CD4-positive, alpha-beta T cell treated with Interleukin-6 for 4 hours (primary cell): ENCODE measurements at regions not wholly inside any gene's neighbourhood (a gene's known extent, or its start where the extent isn't known, plus 50 kb on each side); places are given as distances from the start of the nearest gene placed in this dataset.
"Not testable (repeated sequence)": the region's sequence is repeated elsewhere in the genome, so short reads cannot be mapped to it uniquely, and the experiment has no call there.

ENCODE experiments used
- DNase-seq: peaks from one replicate; pipeline ENCODE4 v3.0.0-alpha.2; 2020; ENCODE audit warnings: mixed read lengths

DNA sequence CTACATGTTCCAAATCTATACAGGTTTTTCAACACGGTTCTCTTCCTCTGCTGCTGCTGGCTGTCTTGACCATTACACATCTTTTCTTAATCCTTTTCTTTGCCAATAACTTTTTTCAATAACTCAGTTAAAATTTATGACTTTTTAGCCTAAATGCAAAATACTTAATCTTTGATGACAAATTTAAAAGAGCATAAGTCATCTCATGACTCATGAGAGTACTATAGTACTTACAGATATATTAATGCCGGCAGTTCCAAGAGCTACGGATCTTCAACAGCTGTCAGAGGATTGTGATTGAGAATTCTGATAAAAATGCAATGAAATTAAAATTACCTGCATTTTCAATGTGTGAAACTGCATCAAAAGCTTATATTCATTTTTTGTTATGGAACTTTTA lies 105.5 kb downstream of the KPNA2 start:
- no peak for DNase-seq

DNA sequence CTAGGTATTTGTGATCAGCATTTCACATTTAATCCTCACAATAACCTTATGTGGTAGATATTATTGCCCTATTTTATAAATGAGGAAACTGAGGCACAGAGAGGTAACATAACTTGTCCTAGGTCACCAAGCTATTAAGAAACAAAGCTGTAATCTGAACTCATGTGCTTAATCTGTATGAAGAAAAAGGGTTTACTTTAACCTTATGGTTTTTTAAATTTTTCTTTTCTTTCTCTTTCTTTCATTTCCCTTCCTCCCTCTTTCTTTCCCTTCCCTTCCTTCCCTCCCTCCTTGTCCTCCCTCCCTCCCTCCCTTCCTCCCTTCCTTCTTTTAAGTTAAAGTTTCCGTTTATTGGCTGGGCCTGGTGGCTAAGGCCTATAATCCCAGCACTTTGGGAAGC lies 105.2 kb upstream of the AMZ2 start:
- DNase-seq, result no peak

DNA sequence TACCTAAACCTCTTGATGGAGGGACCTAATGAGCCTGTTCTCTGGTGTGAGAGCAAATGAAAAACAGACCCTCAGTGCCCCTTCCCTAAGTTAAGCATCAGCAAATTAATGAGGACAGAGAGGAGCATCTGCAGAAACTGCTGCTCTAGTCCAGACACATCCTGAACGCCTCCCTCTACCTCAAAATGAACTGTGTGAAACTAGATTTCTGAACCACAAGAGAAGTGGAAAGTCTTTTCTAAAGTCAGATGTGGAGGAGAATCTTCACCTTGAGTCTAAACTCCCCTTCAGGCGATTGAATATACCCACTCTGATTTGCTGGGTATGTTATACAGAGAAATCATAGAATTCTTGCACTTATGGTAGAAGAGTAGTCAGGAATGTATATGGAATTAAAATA lies 104.4 kb upstream of the AMZ2 start:
- no peak for DNase-seq

DNA sequence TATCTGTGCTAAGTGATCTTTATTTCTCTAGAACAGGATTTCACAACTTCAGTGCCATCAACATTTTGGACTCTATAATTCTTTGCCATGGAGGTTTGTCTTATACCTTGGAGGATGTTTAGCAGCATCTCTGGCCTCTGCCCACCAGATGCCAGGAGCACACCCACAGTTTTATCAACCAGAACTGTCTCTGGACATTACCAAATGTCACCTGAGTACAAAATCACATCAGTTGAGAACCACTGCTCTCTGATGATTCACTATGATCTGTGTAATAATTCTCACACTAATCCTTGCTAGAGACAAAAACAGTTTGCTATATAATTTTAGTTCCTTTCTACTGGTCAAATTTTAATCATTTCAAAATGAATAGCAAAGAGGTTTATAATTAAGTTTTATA lies 102.8 kb upstream of the AMZ2 start:
- DNase-seq, result no peak

DNA sequence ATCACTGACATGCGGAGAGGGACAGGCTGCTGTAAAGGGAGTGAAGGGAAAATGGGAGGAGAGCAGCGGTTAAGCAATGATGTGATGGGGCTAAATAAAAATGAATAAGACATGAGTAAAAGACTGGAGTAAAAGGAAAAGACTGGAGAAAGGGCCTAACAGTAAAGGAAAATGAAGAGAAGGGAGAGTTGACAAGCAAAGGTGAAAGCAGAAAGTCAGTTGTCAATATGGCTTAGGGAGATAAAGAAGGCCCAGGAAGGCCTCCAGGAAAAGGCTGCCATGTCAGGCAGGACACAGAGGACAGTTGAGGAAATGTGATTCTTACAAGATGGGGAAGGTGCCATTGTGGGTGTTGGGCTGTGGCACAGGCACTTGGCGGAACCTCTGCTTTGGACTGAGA lies 98.9 kb upstream of the AMZ2 start:
- no peak for DNase-seq

DNA sequence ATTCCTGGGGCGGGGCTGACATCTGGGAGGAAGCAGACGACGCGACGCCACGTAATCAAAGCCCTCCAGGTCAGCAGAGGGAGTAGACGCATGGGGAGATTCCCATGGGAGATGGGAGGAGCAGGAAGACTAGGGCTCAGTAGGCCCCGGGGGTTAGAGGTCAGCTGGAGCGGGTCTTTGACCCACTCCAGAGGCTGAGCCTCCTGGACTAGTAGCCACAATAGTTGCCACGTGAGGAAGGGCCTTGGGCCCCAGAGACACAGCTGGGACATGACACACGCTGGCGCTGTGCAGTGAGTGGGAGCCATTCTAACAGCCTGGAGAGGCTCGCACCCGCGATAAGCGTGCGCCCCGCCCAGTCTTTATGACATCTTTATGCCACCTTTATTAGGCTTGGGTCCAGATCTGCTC lies 95.7 kb upstream of the AMZ2 start:
- no peak for DNase-seq

DNA sequence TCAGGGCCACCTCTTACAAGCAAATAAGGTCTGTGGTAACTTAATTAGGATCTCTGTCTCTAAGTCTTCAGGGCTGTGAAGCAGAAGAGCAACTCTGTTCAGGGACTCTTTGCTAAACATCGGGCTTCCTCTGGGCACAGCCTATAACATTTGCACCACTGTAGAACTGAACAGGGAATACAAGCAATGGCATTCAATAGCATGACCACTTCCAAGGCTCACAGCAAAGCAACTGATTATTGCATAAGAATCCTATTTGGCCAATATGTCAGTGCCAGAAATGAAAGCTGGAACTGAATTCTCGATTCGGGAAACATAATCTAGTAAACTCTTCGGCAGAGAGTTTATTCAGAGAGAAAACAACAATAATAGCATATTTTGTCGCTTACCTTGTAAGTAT lies 92.2 kb upstream of the AMZ2 start:
- DNase-seq, result no peak

DNA sequence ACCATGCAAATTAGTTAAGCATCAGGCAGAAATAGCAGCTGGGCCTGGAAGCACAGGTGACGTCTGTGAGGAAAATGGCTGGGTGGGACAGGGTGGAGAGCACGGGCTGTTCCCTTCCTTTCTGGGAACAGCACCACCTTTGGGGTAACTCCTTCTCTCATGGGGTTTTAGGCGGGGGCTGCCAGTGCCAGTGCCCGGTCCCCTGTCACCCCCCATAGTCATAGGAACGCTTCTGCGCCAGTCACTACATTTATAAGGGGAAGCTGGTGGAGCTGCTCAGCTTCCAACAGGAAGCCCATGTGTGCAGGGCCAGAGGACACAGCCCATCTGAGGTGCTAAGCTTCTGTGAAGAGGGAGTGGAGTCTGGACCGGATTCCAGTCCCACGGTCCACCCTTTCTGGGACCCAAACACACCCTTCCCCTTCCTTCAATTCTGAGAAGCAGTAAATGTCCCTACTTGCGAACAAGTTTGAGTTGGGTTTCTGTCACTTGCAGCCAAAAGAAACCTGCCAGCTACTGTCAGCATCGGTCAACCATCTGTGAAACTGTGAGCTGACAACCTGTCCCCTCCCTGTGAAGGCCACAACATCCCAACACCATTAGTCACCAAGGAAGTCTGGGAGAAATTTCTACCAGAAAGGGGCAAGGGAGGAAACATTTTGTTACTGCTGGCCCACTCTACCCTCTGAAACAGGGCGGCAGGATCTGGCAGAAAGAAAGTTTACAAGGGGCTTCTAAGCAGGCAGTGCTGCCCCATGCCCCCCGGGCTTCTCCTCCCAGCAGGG lies 86.0 kb upstream of the AMZ2 start:
- DNase-seq, result no peak

DNA sequence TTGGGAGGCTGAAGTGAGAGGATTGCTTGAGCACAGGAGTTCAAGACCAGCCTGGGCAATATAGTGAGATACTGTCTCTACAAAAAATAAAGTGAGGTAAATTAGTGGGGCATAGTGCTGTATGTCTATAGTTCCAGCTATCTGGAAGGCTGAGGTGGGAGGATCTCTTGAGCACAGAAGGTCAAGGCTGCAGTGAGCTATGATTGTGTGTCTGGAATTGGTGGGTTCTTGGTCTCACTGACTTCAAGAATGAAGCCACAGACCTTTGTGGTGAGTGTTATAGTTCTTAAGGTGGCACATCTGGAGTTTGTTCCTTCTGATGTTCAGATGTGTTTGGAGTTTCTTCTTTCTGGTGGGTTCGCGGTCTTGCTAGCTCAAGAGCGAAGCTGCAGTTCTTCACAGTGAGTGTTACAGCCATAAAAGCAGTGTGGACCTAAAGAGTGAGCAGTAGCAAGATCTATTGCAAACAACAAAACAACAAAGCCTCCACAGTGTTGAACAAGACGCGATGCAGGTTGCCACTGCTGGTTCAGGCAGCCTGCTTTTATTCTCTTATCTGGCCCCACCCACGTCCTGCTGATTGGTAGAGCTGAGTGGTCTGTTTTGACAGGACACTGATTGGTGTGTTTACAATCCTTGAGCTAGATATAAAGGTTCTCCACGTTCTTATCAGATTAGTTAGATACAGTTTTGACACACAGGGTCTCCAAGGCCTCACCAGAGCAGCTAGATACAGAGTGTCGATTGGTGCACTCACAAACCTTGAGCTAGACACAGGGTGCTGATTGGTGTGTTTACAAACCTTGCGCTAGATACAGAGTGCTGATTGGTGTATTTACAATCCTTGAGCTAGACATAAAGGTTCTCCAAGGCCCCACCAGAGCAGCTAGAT lies 79.3 kb upstream of the AMZ2 start:
- DNase-seq, result not testable (repeated sequence)

DNA sequence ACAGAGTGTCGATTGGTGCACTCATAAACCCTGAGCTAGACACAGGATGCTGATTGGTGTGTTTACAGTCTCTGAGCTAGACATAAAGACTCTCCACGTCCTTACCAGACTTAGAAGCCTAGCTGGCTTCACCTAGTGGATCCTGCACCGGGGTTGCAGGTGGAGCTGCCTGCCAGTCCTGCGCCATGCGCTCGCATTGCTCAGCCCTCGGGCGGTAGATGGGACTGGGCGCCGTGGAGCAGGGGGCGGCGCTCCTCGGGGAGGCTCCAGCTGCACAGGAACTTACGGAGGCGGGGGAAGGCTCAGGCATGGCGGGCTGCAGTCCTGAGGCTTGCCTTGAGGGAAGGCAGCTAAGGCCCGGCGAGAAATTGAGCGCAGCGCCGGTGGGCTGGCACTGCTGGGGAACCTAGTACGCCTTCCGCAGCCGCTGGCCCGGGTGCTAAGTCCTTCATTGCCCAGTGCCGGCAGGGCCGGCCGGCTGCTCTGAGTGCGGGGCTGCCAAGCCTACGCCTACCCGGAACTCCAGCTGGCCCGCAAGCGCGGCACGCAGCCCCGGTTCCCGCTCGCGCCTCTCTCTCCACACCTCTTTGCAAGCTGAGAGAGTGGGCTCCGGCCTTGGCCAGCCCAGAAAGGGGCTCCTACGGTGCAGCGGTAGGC lies 78.5 kb upstream of the AMZ2 start:
- not testable (repeated sequence) for DNase-seq

DNA sequence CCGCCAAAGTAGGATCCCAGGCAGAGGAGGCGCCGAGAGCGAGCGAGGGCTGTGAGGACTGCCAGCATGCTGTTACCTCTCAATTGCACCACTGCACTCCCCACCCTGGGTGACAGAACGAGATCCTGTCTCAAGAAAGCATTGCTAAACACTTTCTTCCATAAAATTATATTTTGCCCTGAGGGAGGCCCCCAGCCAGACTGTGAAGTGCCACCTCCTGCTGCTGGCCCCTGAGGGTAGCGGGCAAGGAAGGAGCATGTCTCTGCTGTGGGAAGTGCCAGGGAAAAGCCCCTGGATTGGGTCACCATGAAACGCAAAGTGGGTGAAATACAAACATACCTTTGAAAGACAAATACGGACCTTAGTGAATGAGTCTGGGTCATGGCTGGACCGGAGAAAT lies 78.0 kb upstream of the AMZ2 start:
- no peak for DNase-seq

DNA sequence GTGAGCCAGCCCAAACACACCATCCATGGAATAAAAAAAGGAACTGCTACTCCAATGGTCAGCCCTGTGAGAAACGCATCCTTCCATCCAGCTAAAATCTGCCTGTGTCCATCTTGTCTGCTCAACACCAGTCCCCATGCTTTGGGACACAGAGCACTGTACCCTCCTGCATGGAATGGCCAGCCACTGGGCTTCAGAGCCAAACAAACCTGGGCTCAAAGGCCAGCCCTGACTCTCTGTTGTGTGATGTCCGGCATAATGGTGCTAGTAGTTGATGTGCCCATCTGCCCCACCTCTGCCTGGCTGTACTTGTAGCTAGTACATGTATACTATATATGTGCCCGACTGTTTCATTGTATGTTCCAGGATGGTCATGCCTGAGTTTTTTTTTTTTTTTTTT lies 77.6 kb upstream of the AMZ2 start:
- no peak for DNase-seq

DNA sequence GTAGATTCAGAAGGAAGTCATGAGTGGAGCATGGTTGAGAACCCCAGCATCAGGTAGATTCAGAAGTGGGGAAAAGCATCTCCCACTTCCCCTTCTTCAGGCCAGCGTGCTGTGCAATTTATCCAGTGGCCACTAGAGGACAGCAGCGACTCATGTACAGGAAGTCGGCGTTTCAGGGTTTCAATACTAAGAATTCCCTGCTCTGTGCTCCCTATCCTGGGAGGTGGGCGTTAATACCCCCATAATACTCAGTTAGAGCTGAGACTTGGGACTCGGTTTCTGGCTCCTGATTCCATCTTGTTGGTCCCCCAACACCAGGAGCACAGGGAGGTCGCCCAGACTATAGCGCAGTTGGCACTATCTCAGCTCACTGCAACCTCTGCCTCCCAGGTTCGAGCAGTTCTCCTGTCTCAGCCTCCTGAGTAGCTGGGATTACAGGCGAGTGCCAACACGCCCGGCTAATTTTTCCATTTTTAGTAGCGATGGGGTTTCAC lies 75.3 kb upstream of the AMZ2 start:
- peak; percentile 80 for DNase-seq

DNA sequence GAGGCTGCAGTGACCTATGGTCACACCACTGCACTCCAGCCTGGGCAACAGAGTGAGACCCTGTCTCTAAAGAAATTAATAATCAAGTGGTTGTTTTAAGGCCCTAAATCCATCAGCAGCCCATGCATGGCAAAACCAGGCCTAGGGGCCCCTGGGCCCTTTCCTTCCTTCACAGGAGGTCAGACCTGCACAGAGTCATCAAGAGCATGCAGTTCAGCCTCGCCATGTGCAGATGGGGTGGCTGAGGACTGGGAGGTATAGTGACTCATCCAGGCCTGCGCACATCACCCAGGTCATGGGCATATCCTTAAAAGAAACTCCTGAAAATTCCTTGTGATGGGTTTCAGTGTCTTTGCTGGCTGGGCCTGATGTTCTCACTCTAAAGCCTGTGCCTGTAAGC lies 72.4 kb upstream of the AMZ2 start:
- no peak for DNase-seq

DNA sequence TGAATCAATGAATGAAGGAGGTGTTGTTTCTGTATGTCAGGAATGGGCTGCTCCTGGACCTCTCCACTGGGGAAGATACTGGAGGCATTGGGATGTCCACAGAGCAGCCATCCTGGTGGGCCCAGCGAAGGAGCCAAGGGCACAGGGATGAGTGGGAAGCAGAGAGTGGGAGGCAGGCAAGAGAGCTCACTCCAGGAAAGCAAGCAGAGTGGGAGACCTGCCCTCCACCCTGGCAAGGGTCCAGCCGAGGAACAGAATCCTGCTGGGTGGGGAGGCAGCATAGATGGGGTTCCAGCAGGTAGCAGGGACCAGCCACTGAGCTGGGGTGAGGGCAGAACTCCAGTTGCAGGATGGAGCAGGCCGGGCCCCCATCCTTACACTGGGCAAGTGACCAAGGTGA lies 71.9 kb upstream of the AMZ2 start:
- DNase-seq, result no peak

DNA sequence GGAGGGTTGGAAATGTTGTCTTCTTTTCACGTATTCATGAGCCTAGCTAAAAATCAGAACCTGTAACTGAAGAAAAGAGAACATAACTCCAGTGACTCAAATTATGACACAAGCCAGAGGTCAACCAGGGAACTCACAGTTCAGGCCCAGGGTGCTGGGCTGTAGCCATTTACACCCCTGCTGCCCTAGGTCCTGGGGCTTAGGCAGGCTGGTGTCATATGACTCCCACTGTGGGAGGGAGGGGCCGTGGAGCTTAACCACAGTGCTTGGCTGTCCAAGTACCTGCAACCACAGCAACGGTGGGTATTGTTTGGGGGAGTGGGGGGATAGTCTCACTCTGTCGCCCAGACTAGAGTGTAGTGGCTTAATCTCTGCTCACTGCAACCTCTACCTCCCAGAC lies 71.1 kb upstream of the AMZ2 start:
- no peak for DNase-seq

DNA sequence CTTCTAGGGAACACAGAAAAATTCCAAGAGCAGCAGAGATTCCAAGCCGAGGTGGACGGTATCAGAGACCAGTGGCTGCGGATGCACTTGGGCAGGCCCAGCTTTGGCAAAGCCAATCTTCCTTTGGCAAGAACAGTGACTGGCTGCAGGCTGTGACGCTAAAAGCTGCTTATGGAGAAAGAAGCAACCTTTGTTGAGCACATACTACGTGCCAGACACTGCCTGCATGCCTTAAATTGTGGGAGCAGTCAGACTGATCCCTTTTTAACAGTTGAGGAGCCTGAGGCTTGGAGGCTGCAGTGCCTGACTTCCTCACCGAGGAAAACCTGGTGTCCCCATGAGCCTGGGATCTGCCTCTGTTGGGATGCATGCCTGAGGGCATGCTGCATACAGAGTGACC lies 69.0 kb upstream of the AMZ2 start:
- no peak for DNase-seq

DNA sequence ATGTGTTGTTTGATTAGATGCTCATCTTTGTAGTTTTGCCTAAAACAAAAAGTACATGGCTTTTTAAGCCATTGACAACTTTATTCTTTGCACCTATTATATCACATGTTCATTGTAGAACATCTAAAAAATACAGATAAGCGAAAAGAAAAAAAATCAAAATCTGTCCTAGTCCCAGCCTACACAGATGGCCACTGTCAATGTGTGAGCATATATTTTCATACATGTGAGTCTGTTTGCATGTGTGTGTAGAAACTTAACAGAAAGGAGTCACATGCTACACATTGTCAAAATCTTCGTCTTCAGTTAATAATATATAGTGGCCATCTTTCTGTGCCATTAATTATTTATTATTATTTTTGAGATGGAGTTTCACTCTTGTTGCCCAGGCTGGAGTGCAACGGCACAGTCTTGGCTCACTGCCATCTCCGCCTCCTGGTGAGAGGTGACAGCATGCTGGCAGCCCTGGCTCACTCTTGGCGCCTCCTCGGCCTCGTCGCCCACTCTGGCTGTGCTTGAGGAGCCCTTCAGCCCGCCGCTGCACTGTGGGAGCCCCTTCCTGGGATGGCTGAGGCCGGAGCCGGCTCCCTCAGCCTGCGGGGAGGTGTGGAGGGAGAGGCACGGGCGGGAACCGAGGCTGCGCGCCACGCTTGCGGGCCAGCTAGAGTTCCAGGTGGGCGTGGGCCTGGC lies 68.5 kb upstream of the AMZ2 start:
- DNase-seq, result no peak

DNA sequence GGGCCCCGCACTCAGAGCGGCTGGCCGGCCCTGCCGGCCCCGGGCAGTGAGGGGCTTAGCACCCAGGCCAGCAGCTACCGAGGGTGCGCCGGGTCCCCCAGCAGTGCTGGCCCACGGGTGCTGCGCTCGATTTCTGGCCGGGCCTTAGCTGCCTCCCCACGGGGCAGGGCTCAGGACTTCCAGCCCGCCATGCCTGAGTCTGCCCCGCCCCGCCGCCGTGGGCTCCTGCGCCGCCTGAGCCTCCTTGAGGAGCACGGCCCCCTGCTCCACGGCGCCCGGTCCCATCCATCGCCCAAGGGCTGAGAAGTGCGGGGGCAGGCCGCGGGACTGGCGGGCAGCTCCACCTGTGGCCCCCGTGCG lies 67.9 kb upstream of the AMZ2 start:
- no peak for DNase-seq

DNA sequence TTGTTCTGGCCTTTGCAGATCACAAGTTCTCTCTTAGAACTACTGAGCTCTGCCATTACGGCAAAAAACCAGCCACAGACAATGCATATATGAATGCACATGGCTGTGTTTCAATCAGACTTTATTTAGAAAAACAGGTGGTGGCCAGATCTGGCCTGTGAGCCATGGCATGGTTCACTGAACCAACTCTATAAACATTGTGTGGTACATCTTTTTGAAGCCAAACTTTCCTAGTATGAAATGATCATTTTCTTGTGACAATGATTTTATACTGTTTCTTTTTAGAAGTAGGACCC lies 65.9 kb upstream of the AMZ2 start:
- no peak for DNase-seq

DNA sequence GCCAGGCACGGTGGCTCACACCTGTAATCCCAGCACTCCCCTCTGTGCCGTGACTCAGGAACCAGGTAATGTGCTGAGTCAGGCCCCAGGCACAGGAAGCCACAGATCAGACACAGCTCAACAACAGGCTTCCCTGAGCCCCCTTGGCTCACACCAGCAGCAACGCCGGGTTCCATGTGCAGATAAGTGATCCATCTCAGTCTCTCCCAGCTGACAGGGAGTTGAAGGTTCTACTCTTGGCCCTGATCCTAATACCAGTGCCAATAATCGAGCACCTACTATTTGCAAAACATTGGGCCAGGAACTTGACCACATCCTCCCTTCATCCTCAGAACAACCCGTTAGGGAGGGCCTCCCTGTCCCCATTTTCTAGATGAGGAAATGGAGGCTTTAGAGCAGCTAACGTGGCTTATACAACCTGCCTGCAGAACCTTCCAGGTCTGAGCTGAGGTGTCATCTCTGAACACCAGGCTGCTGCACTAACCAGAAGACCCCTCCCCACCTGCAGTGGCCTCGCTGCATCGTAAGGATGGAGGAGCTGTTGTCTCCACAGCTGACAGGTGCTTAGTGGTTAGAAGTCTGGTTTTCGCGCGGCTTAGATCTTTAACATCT lies 64.8 kb upstream of the AMZ2 start:
- DNase-seq, result peak; percentile 86

DNA sequence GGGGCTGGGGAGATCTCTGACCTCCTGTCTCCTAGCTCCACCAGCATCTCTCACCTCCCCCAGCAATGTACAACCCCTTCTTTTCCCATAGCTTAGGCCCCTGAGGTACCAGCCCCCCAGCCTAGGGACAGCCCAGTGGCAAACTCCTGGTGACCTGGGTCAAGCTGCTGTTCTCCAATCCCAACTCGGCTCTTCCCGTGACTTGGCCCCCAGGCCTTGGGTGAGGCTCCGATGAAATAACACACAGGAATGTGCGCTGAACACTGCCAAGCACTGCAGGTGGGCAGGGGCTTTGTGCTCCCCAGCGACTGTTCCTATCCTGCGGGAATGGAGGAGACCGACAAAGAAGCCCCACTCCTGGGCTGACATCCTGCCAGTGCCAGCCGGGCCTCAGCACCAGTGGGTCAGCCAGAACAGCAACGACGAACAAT lies 63.7 kb upstream of the AMZ2 start:
- no peak for DNase-seq
